SK-N-SH treated with all-trans-retinoic acid at 6 μM for 48 hours (cell line): ENCODE measurements at regions not wholly inside any gene's neighbourhood (a gene's known extent, or its start where the extent isn't known, plus 50 kb on each side); places are given as distances from the start of the nearest gene placed in this dataset.
A peak's percentile ranks its signal among the peaks of the same experiment; 100 is the strongest.
"Not testable (repeated sequence)": the region's sequence is repeated elsewhere in the genome, so short reads cannot be mapped to it uniquely, and the experiment has no call there.

Source experiments
- ATAC-seq: fragments of 200-7000 bp; cut with Tn5 transposase; 3 replicates; pipeline ENCODE4 v1.9.1; 2020; ENCODE audit warnings: mild to moderate bottlenecking, moderate library complexity
- BACH2 ChIP-seq: fragments of 250-450 bp; sonication (Bioruptor Pico); IDR thresholded peaks from 2 replicates; pipeline ENCODE4 v1.9.0; 2021; ENCODE audit warnings: mild to moderate bottlenecking, borderline replicate concordance
- CSDC2 ChIP-seq: fragments of 250-450 bp; sonication (Bioruptor Pico); IDR thresholded peaks from 2 replicates; pipeline ENCODE4 v1.5.0; 2020; ENCODE audit warnings: mild to moderate bottlenecking, moderate library complexity
- ESRRG ChIP-seq: fragments of 250-450 bp; sonication (Bioruptor Pico); IDR thresholded peaks from 2 replicates; pipeline ENCODE4 v1.6.1; 2021; ENCODE audit warnings: mild to moderate bottlenecking
- GLIS3 ChIP-seq: fragments of 250-450 bp; sonication (Bioruptor Pico); IDR thresholded peaks from 2 replicates; pipeline ENCODE4 v1.5.0; 2020; ENCODE audit warnings: mild to moderate bottlenecking, moderate library complexity
- ISL1 ChIP-seq: fragments of 250-450 bp; sonication (Bioruptor Pico); IDR thresholded peaks from 2 replicates; pipeline ENCODE4 v2.1.2; 2022; ENCODE audit warnings: mild to moderate bottlenecking, moderate library complexity
- PPARA ChIP-seq: fragments of 250-450 bp; sonication (Bioruptor Pico); IDR thresholded peaks from 2 replicates; pipeline ENCODE4 v1.5.0; 2020; ENCODE audit warnings: mild to moderate bottlenecking, borderline replicate concordance
- RARB ChIP-seq: fragments of 250-450 bp; sonication (Bioruptor Pico); IDR thresholded peaks from 2 replicates; pipeline ENCODE4 v1.8.0; 2021; ENCODE audit warnings: mild to moderate bottlenecking, moderate library complexity
- SNAI2 ChIP-seq: fragments of 250-450 bp; sonication (Bioruptor Pico); IDR thresholded peaks from 2 replicates; pipeline ENCODE4 v1.5.0; 2020; ENCODE audit warnings: mild to moderate bottlenecking, moderate library complexity
- TCF4 ChIP-seq: fragments of 250-450 bp; sonication (Bioruptor Pico); IDR thresholded peaks from 2 replicates; pipeline ENCODE4 v1.8.0; 2021; ENCODE audit warnings: mild to moderate bottlenecking, moderate library complexity, borderline replicate concordance
- ZC3H10 ChIP-seq: fragments of 250-450 bp; sonication (Bioruptor Pico); IDR thresholded peaks from 2 replicates; pipeline ENCODE4 v1.5.1; 2021; ENCODE audit warnings: mild to moderate bottlenecking, moderate library complexity
- ZFP3 ChIP-seq: fragments of 250-450 bp; sonication (Bioruptor Pico); IDR thresholded peaks from 2 replicates; pipeline ENCODE4 v1.5.0; 2020; ENCODE audit warnings: mild to moderate bottlenecking, moderate library complexity
- ZFP30 ChIP-seq: fragments of 450-650 bp; formaldehyde crosslinking; IDR thresholded peaks from 2 replicates; pipeline ENCODE4 v1.5.0; 2022; ENCODE audit warnings: mild to moderate bottlenecking, moderate library complexity
- ZNF565 ChIP-seq: fragments of 450-650 bp; formaldehyde crosslinking; conservative IDR thresholded peaks from 2 replicates; pipeline ENCODE4 v1.5.0; 2020; ENCODE audit warnings: low read depth, mild to moderate bottlenecking, moderate library complexity
- TF ChIP-seq, protein P1 (sequence below): fragments of 250-450 bp; sonication (Bioruptor Pico); IDR thresholded peaks from 2 replicates; pipeline ENCODE4 v1.8.0; 2021; ENCODE audit warnings: low read depth, mild to moderate bottlenecking, moderate library complexity, borderline replicate concordance
- TF ChIP-seq, protein P2 (sequence below): fragments of 250-450 bp; sonication (Bioruptor Pico); IDR thresholded peaks from 2 replicates; pipeline ENCODE4 v1.5.1; 2020; ENCODE audit warnings: low read depth, mild to moderate bottlenecking, moderate library complexity
- TF ChIP-seq, protein P3 (sequence below): fragments of 250-450 bp; sonication (Bioruptor Pico); IDR thresholded peaks from 2 replicates; pipeline ENCODE4 v1.8.0; 2020; ENCODE audit warnings: mild to moderate bottlenecking, moderate library complexity, borderline replicate concordance
- TF ChIP-seq, protein P4 (sequence below): fragments of 250-450 bp; sonication (Bioruptor Pico); IDR thresholded peaks from 2 replicates; pipeline ENCODE4 v1.5.0; 2020; ENCODE audit warnings: mild to moderate bottlenecking, moderate library complexity

DNA sequence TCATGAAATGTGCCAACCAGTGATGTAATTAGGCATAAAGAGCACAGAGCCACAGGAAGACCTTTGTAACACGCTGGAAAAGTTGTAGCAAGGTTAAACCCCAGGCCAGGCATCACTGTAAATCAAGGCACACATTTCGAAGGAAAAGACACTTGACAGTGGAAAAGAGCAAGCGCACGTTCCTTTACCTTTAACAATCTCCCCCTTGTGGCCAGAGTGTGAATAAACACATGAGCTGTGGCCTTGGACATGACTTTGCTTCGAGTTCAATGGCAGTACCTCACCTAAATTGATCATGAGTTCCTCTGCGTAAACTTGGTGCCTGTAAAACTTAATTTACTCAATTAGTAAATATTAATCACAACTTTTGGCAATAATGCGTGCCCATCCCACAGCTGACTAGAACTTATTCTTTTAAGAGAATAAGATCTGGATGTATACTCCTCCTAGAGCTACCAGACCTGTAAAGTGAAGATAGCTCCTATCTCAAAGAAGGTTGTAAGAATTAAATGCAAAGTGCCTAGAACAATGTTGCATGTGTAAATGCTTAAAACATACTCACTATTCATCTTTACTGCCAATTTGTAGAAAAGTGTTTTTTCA lies 757.0 kb upstream of the NECTIN3 start (continued):
- TF ChIP-seq, protein P1, sequence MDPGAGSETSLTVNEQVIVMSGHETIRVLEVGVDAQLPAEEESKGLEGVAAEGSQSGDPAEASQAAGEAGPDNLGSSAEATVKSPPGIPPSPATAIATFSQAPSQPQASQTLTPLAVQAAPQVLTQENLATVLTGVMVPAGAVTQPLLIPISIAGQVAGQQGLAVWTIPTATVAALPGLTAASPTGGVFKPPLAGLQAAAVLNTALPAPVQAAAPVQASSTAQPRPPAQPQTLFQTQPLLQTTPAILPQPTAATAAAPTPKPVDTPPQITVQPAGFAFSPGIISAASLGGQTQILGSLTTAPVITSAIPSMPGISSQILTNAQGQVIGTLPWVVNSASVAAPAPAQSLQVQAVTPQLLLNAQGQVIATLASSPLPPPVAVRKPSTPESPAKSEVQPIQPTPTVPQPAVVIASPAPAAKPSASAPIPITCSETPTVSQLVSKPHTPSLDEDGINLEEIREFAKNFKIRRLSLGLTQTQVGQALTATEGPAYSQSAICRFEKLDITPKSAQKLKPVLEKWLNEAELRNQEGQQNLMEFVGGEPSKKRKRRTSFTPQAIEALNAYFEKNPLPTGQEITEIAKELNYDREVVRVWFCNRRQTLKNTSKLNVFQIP, result no peak
- no peak for TF ChIP-seq RARB (CRISPR knock-in tag)
- no peak for TF ChIP-seq ESRRG (CRISPR knock-in tag)

DNA sequence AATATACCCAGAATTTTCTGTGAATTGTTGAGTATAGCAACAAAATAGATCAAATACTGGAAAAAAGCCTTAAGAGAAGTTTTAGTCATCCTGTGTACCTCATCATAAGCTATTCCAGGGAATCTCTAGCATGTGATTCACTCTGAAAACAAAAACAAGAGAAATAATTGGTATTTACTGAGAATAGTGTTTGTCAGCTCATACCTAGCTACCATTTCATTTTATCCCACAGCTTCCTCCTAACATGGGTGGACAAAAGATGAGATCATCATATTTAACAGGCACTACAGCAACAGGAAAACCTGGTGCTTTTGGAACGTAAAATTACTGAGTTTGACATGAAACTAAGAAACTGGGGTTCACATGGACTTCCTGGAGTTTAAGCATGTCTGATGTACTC lies 753.5 kb upstream of the NECTIN3 start:
- TF ChIP-seq ESRRG (CRISPR knock-in tag) (no peak), RARB (CRISPR knock-in tag) (no peak), SNAI2 (CRISPR knock-in tag) (no peak), ZFP30 (no peak), ZNF565 (CRISPR knock-in tag) (no peak), CSDC2 (CRISPR knock-in tag) (no peak), GLIS3 (no peak)
- TF ChIP-seq, protein P2, sequence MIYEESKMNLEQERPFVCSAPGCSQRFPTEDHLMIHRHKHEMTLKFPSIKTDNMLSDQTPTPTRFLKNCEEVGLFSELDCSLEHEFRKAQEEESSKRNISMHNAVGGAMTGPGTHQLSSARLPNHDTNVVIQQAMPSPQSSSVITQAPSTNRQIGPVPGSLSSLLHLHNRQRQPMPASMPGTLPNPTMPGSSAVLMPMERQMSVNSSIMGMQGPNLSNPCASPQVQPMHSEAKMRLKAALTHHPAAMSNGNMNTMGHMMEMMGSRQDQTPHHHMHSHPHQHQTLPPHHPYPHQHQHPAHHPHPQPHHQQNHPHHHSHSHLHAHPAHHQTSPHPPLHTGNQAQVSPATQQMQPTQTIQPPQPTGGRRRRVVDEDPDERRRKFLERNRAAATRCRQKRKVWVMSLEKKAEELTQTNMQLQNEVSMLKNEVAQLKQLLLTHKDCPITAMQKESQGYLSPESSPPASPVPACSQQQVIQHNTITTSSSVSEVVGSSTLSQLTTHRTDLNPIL (CRISPR knock-in tag), result no peak
- TF ChIP-seq, protein P3, sequence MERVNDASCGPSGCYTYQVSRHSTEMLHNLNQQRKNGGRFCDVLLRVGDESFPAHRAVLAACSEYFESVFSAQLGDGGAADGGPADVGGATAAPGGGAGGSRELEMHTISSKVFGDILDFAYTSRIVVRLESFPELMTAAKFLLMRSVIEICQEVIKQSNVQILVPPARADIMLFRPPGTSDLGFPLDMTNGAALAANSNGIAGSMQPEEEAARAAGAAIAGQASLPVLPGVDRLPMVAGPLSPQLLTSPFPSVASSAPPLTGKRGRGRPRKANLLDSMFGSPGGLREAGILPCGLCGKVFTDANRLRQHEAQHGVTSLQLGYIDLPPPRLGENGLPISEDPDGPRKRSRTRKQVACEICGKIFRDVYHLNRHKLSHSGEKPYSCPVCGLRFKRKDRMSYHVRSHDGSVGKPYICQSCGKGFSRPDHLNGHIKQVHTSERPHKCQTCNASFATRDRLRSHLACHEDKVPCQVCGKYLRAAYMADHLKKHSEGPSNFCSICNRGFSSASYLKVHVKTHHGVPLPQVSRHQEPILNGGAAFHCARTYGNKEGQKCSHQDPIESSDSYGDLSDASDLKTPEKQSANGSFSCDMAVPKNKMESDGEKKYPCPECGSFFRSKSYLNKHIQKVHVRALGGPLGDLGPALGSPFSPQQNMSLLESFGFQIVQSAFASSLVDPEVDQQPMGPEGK (CRISPR knock-in tag), result no peak
- ATAC-seq, result no peak

DNA sequence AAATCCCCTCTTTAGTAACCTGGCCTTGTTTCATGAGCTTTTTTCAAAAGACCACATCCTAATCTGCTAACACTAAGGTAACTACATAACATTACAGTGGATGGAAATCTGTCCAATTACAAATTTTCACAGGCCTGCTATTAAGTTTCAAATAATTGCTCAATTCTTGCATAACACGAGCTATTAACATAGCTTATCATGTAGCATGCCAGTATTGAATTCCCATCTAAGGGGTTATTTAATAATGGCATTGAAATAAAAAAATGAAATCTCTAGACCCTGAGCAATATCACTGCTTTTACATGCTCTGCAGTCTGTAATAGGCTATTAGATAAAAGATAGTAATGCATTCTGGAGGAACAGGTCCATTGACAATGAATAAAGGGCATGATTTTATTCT lies 748.3 kb upstream of the NECTIN3 start:
- ATAC-seq, result no peak
- TF ChIP-seq, protein P4, sequence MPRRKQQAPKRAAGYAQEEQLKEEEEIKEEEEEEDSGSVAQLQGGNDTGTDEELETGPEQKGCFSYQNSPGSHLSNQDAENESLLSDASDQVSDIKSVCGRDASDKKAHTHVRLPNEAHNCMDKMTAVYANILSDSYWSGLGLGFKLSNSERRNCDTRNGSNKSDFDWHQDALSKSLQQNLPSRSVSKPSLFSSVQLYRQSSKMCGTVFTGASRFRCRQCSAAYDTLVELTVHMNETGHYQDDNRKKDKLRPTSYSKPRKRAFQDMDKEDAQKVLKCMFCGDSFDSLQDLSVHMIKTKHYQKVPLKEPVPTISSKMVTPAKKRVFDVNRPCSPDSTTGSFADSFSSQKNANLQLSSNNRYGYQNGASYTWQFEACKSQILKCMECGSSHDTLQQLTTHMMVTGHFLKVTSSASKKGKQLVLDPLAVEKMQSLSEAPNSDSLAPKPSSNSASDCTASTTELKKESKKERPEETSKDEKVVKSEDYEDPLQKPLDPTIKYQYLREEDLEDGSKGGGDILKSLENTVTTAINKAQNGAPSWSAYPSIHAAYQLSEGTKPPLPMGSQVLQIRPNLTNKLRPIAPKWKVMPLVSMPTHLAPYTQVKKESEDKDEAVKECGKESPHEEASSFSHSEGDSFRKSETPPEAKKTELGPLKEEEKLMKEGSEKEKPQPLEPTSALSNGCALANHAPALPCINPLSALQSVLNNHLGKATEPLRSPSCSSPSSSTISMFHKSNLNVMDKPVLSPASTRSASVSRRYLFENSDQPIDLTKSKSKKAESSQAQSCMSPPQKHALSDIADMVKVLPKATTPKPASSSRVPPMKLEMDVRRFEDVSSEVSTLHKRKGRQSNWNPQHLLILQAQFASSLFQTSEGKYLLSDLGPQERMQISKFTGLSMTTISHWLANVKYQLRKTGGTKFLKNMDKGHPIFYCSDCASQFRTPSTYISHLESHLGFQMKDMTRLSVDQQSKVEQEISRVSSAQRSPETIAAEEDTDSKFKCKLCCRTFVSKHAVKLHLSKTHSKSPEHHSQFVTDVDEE (CRISPR knock-in tag), result no peak
- TF ChIP-seq ESRRG (CRISPR knock-in tag), result no peak
- peak; percentile 52 for TF ChIP-seq ISL1 (CRISPR knock-in tag)
- TF ChIP-seq BACH2 (CRISPR knock-in tag), result no peak
- TF ChIP-seq, all 23 proteins: peak for 1

DNA sequence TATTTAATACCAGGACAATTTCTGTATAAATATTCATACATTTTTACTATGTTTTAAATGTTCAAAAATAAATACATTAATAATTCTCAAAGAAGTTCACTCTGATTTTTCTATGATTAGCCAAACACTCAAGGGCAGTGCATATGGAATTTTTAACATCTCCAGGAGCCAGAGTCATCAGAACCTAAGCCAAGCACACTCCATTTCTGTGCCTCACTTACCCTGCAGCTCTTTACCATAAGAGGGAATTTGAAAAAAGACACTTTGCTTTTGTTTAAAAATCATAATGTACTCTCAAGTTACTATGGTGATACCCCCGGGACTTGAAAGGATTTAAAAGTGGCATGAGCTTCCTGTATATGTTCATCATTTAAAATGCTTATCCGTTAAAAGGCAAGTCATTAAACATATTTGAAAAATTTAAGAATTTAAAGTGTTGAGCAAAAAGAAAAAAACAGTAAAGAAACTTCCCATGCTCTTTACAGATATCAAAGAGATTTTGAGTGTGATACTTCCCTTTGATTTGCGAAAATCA lies 747.4 kb upstream of the NECTIN3 start:
- TF ChIP-seq, protein P1, result no peak
- TF ChIP-seq PPARA (CRISPR knock-in tag) (no peak), ZC3H10 (no peak), ESRRG (CRISPR knock-in tag) (no peak)
- no peak for ATAC-seq

DNA sequence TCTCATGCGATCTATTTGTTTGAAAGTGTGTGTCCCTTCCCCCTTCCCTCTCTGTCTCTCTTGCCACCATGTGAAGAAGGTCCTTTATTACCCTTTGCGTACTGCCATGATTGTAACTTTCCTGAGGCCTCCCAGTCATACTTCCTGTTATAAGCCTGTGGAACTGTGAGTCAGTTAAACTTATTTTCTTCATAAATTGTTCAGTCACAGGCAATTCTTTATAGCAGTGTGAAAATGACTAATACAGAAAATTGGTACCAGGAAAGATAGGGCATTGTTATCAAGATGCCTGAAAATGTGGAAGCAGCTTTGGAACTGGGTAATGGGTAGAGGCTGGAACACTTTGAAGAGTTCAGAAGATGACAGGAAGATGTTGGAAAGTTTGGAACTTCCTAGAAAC lies 743.7 kb upstream of the NECTIN3 start:
- ATAC-seq, result no peak
- TF ChIP-seq TCF4 (CRISPR knock-in tag), result no peak
- TF ChIP-seq ZFP3 (CRISPR knock-in tag), result no peak

DNA sequence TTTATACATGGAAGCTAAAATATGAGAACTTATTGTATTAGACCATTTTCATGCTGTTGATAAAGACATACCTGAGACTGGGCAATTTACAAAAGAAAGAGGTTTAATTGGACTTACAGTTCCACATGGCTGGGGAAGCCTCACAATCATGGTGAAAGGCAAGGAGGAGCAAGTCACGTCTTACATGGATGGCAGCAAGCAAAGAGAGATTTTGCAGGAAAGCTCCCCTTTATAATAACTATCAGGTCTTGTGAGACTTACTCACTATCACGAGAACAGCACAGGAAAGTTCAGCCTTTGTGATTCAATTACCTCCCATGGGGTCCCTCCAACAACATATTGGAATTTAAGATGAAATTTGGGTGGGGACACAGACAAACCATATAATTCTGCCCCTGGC lies 740.1 kb upstream of the NECTIN3 start:
- ATAC-seq, result not testable (repeated sequence)
